HCT116 (cell line): ENCODE measurements at regions not wholly inside any gene's neighbourhood (a gene's known extent, or its start where the extent isn't known, plus 50 kb on each side); places are given as distances from the start of the nearest gene placed in this dataset.

Experiments
- ATAC-seq: fragments of 200-7000 bp; cut with Tn5 transposase; 2 replicates; pipeline ENCODE4 v1.9.1; 2020; ENCODE audit warnings: mild to moderate bottlenecking, moderate library complexity
- BruUV-seq: library from RNA; stranded (reverse); fragments of 400-500 nt; replicated peaks from 2 replicates; lab custom pipeline; 2021; lab: Mats Ljungman, UMichigan
- CTCF ChIA-PET: fragments of 300-600 bp; sonication (Branson Sonifier 250); formaldehyde crosslinking; loops from one replicate; lab custom pipeline; 2021; ENCODE audit warnings: antibody characterized with exemption; lab: Charles Lee
- POLR2A ChIA-PET: fragments of 300-600, 350-600 bp; sonication (Branson Sonifier 250); formaldehyde crosslinking; loops from one replicate; lab custom pipeline; 2021; ENCODE audit warnings: antibody characterized with exemption; lab: Charles Lee
- RAD21 ChIA-PET, 2 experiments: fragments of 300-600 bp; sonication (Branson Sonifier 250); formaldehyde crosslinking; loops; one replicate each; lab custom pipeline; 2023; ENCODE audit warnings: low total read pairs in 2 of 2; ENCODE audit not compliant: uncharacterized antibody in 2 of 2, unreplicated experiment in 2 of 2, low non-redundant PET in 1 of 2; lab: Charles Lee
- DNase-seq: peaks from one replicate; pipeline ENCODE4 v3.0.0-alpha.2; 2010; ENCODE audit warnings: low read depth, low spot score
- H2AFZ ChIP-seq: fragments of 200-600 bp; shearing (Covaris generic), sonication (generic); 2 replicates; pipeline ENCODE4 v1.6.1; 2017; ENCODE audit warnings: low read depth, mixed run types, mixed read lengths, antibody characterized with exemption, low read length; ENCODE audit not compliant: poor library complexity, severe bottlenecking
- H3K27ac ChIP-seq: 2 replicates; pipeline ENCODE4 v1.5.1; 2012; ENCODE audit warnings: low read depth, low read length
- H3K27me3 ChIP-seq: fragments of 200-600 bp; sonication (generic); 2 replicates; pipeline ENCODE4 v1.6.1; 2016; ENCODE audit warnings: mixed run types, low read length, mixed read lengths; ENCODE audit not compliant: insufficient read depth
- H3K36me3 ChIP-seq, 2 experiments: fragments of 200-500 bp in 1 of 2; fragments of 200-600 bp in 1 of 2; sonication (Bioruptor generic) in 1 of 2; sonication (generic) in 1 of 2; 2 replicates each; pipeline versions ENCODE4 v1.5.1 to v1.6.1; 2014 to 2016; ENCODE audit warnings: low read length in 2 of 2, inconsistent platforms in 1 of 2, mixed read lengths in 1 of 2, mixed run types in 1 of 2; ENCODE audit not compliant: insufficient read depth in 2 of 2, control insufficient read depth in 1 of 2
- H3K4me1 ChIP-seq, 2 experiments: fragments of 200-600 bp in 1 of 2; sonication (generic) in 1 of 2; 2 replicates each; pipeline versions ENCODE4 v1.5.1 to v1.6.1; 2012 to 2017; ENCODE audit warnings: low read length in 2 of 2, inconsistent platforms in 1 of 2, mild to moderate bottlenecking in 1 of 2, mixed read lengths in 1 of 2, mixed run types in 1 of 2, moderate library complexity in 1 of 2; ENCODE audit not compliant: insufficient read depth in 2 of 2, control insufficient read depth in 1 of 2
- H3K4me2 ChIP-seq: fragments of 200-600 bp; sonication (generic); 2 replicates; pipeline ENCODE4 v1.6.1; 2017; ENCODE audit warnings: mixed run types, low read length, mixed read lengths
- H3K4me3 ChIP-seq, 2 experiments: fragments of 200-600 bp in 1 of 2; sonication (generic) in 1 of 2; replicated peaks in 1 of 2; 2 replicates each; pipeline ENCODE4 v1.5.1; 2011 to 2016; ENCODE audit warnings: low read length in 2 of 2, control low read depth in 1 of 2, low read depth in 1 of 2, mild to moderate bottlenecking in 1 of 2, mixed read lengths in 1 of 2, mixed run types in 1 of 2
- H3K79me2 ChIP-seq: fragments of 200-600 bp; sonication (generic); 2 replicates; pipeline ENCODE4 v1.6.1; 2017; ENCODE audit warnings: mild to moderate bottlenecking, mixed run types, low read length, moderate library complexity, mixed read lengths; ENCODE audit not compliant: insufficient read depth
- H3K9ac ChIP-seq: fragments of 200-600 bp; sonication (generic); 2 replicates; pipeline ENCODE4 v1.6.1; 2016; ENCODE audit warnings: low read length, mixed read lengths
- H3K9me2 ChIP-seq: fragments of 200-600 bp; sonication (generic), shearing (Covaris generic); 2 replicates; pipeline ENCODE4 v1.6.1; 2017; ENCODE audit warnings: mixed run types, mild to moderate bottlenecking, moderate library complexity; ENCODE audit not compliant: insufficient read depth
- H3K9me3 ChIP-seq, 2 experiments: fragments of 200-500 bp in 1 of 2; fragments of 200-600 bp in 1 of 2; sonication (Bioruptor generic) in 1 of 2; sonication (generic) in 1 of 2; 2 replicates each; pipeline ENCODE4 v1.6.1; 2014 to 2017; ENCODE audit warnings: low read length in 2 of 2, mixed read lengths in 2 of 2, inconsistent platforms in 1 of 2, low read depth in 1 of 2, mild to moderate bottlenecking in 1 of 2, mixed run types in 1 of 2, moderate library complexity in 1 of 2; ENCODE audit not compliant: control insufficient read depth in 1 of 2, insufficient read depth in 1 of 2
- H4K20me1 ChIP-seq: fragments of 200-600 bp; sonication (generic), shearing (Covaris generic); 2 replicates; pipeline ENCODE4 v1.6.1; 2017; ENCODE audit warnings: mixed run types, mild to moderate bottlenecking, moderate library complexity; ENCODE audit not compliant: insufficient read depth
- EZH2 ChIP-seq: fragments of 200-600 bp; sonication (generic); IDR thresholded peaks from 2 replicates; pipeline ENCODE4 v1.6.1; 2017; ENCODE audit warnings: antibody characterized with exemption, mixed run types
- TCF7L2 ChIP-seq: IDR thresholded peaks from 2 replicates; pipeline ENCODE4 v1.7.0; 2011; ENCODE audit warnings: borderline replicate concordance, inconsistent platforms; ENCODE audit not compliant: insufficient read depth, insufficient read length; ENCODE audit errors: extremely low read depth
- ZFX ChIP-seq: fragments of 450-650 bp; IDR thresholded peaks from 2 replicates; pipeline ENCODE4 v1.6.1; 2017
- intact Hi-C: fragments of 100-400 bp; cut with micrococcal nuclease; formaldehyde crosslinking; loops from 2 replicates; pipeline ENCODE4 v1.10.0; 2022
- TF ChIP-seq, protein P1 (sequence below), 3 experiments: fragments of 200-600 bp in 1 of 3; sonication (generic) in 1 of 3; IDR thresholded peaks in 2 of 3; conservative IDR thresholded peaks in 1 of 3; 2 replicates each; pipeline ENCODE4 v1.5.1; 2012 to 2017; ENCODE audit warnings: low read depth in 2 of 3, low read length in 2 of 3, antibody characterized with exemption in 1 of 3, borderline replicate concordance in 1 of 3, control low read depth in 1 of 3, mild to moderate bottlenecking in 1 of 3, mixed read lengths in 1 of 3, mixed run types in 1 of 3, moderate library complexity in 1 of 3; ENCODE audit not compliant: insufficient read depth in 1 of 3
- TF ChIP-seq, protein P2 (sequence below): IDR thresholded peaks from 2 replicates; pipeline ENCODE4 v1.6.1; 2012; ENCODE audit warnings: low read depth
- TF ChIP-seq, protein P3 (sequence below): IDR thresholded peaks from 2 replicates; pipeline ENCODE4 v1.6.1; 2012
- TF ChIP-seq, protein P4 (sequence below): IDR thresholded peaks from 2 replicates; pipeline ENCODE4 v1.6.1; 2012

DNA sequence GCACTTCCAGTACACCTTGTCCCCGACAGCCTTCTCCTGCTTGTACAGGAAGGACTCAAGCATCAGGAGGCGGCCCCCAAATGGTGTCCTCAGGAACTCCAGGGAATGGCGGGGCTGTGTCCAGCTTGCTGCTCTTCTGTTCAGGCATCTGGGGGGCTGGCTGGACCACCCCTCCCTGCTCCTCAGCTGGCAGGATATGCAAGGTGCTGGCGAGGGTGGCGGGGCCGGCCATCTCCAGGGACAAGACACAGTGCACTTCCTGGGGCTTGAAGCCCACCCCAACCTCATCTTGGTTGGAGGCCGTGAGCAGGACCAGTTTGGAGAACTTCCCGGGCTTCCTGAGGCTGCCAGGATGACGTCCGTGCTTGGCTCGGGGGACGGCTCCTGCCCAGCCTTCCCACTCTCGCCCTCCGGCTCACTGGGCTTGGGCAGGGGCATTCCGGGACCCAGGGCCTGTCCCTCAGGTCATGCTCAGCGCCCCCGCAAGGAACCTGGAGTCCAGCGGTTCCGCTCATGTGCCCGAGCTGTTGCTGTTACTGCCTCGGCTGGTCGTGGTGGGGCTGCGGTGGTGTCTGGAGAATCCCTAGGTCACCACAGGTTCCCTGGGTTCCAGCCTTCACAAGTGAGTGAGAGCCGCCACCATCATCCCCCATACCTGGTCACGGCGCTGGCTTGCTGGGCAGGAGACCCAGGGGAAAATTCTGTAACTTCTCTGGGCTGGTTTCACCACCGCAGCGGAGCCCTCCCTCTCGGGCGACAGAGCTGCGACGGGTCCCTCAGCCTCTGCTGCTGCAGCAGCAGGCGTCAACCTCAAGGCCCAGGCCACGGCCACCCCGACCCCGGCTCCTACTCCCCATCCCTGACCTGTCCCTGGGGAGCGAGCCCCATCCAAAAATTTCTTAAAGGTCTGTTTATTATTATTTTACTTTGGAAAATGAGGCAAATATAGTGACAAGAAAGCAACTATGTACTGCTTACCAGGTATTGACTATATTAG, 82.8 kb upstream of the FXR1 start (continued):
- TF ChIP-seq, protein P1, sequence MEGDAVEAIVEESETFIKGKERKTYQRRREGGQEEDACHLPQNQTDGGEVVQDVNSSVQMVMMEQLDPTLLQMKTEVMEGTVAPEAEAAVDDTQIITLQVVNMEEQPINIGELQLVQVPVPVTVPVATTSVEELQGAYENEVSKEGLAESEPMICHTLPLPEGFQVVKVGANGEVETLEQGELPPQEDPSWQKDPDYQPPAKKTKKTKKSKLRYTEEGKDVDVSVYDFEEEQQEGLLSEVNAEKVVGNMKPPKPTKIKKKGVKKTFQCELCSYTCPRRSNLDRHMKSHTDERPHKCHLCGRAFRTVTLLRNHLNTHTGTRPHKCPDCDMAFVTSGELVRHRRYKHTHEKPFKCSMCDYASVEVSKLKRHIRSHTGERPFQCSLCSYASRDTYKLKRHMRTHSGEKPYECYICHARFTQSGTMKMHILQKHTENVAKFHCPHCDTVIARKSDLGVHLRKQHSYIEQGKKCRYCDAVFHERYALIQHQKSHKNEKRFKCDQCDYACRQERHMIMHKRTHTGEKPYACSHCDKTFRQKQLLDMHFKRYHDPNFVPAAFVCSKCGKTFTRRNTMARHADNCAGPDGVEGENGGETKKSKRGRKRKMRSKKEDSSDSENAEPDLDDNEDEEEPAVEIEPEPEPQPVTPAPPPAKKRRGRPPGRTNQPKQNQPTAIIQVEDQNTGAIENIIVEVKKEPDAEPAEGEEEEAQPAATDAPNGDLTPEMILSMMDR (IDR thresholded peaks at IDR 0.05 in 2 of 3, conservative IDR thresholded peaks at IDR 0.05 in 1 of 3; ENCODE audit: borderline replicate concordance in 1 of 3, insufficient read depth in 1 of 3, low read depth in 2 of 3, low read length in 2 of 3) = no peak
- TF ChIP-seq, protein P2, sequence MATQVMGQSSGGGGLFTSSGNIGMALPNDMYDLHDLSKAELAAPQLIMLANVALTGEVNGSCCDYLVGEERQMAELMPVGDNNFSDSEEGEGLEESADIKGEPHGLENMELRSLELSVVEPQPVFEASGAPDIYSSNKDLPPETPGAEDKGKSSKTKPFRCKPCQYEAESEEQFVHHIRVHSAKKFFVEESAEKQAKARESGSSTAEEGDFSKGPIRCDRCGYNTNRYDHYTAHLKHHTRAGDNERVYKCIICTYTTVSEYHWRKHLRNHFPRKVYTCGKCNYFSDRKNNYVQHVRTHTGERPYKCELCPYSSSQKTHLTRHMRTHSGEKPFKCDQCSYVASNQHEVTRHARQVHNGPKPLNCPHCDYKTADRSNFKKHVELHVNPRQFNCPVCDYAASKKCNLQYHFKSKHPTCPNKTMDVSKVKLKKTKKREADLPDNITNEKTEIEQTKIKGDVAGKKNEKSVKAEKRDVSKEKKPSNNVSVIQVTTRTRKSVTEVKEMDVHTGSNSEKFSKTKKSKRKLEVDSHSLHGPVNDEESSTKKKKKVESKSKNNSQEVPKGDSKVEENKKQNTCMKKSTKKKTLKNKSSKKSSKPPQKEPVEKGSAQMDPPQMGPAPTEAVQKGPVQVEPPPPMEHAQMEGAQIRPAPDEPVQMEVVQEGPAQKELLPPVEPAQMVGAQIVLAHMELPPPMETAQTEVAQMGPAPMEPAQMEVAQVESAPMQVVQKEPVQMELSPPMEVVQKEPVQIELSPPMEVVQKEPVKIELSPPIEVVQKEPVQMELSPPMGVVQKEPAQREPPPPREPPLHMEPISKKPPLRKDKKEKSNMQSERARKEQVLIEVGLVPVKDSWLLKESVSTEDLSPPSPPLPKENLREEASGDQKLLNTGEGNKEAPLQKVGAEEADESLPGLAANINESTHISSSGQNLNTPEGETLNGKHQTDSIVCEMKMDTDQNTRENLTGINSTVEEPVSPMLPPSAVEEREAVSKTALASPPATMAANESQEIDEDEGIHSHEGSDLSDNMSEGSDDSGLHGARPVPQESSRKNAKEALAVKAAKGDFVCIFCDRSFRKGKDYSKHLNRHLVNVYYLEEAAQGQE = no peak
- TF ChIP-seq, protein P3, sequence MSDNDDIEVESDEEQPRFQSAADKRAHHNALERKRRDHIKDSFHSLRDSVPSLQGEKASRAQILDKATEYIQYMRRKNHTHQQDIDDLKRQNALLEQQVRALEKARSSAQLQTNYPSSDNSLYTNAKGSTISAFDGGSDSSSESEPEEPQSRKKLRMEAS = no peak

DNA sequence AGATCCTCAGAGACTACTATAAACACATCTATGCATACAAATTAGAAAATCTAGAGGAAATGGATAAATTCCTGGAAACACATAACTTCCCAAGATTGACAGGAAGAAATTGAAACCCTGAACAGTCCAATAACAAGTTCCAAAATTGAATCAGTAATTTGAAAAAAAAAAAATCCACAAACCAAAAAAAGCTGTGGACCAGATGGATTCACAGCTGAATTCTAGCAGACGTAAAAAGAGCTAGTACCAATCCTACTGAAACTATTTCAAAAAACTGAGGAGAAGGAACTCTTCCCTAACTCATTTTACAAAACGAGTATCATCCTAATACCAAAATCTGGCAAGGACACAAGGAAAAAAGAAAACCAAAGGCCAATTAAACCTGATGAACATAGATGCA, 77.0 kb upstream of the FXR1 start:
- RAD21 ChIA-PET = no interaction called here
- Histone ChIP-seq H3K4me3 (no peak overlapping the region), H3K79me2 (no peaks in the 10 kb centered on the region), H3K4me1 (no peaks in the 10 kb centered on the region), H3K9me3 (no peaks in the 10 kb centered on the region), H3K9me2 (no peaks in the 10 kb centered on the region), H3K27ac (no peak overlapping the region), H3K9ac (no peak overlapping the region), H3K4me2 (no peak overlapping the region), H3K36me3 (no peaks in the 10 kb centered on the region), H2AFZ (no peak overlapping the region), H4K20me1 (no peaks in the 10 kb centered on the region), H3K27me3 (peaks cover 26% of the 10 kb centered on the region)
- TF ChIP-seq TCF7L2 = no peak
- no peak for TF ChIP-seq EZH2
- TF ChIP-seq, protein P4, sequence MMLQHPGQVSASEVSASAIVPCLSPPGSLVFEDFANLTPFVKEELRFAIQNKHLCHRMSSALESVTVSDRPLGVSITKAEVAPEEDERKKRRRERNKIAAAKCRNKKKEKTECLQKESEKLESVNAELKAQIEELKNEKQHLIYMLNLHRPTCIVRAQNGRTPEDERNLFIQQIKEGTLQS = no peak
- TF ChIP-seq ZFX = no peak
- no peak for DNase-seq
- no peak for ATAC-seq
- no TSS peak for BruUV-seq
- intact Hi-C loops = no loop called here
- POLR2A ChIA-PET = no interaction called here
- CTCF ChIA-PET = no interaction called here
